Breast epithelium (tissue), 3 donors: ENCODE measurements at regions not wholly inside any gene's neighbourhood (a gene's known extent, or its start where the extent isn't known, plus 50 kb on each side); places are given as distances from the start of the nearest gene placed in this dataset.

Source experiments
- CTCF ChIP-seq, 3 donors: fragments of 450-650 bp; IDR thresholded peaks; one replicate each; pipeline ENCODE4 v1.5.1; 2016 to 2017; ENCODE audit warnings: antibody characterized with exemption in 3 of 3, mild to moderate bottlenecking in 3 of 3, moderate library complexity in 3 of 3
- POLR2A ChIP-seq: fragments of 450-650 bp; IDR thresholded peaks from one replicate; pipeline ENCODE4 v1.6.1; 2016; ENCODE audit warnings: antibody characterized with exemption, mild to moderate bottlenecking, moderate library complexity

GRCh38 chr2:47996808-47997207 lies 90.5 kb upstream of the FBXO11 start:
- TF ChIP-seq CTCF (IDR thresholded peaks at IDR 0.05) (no peak), POLR2A (no peak)
